Fibroblast of villous mesenchyme (primary cell): ENCODE measurements at regions not wholly inside any gene's neighbourhood (a gene's known extent, or its start where the extent isn't known, plus 50 kb on each side); places are given as distances from the start of the nearest gene placed in this dataset.

Experiments
- DNase-seq: peaks from one replicate; pipeline ENCODE4 v3.0.0-alpha.2; 2010; ENCODE audit warnings: low read depth
- H3K4me3 ChIP-seq: 2 replicates; pipeline ENCODE4 v1.5.1; 2011; ENCODE audit warnings: low read depth, mild to moderate bottlenecking, low read length
- TF ChIP-seq, protein P1 (sequence below): IDR thresholded peaks from 2 replicates; pipeline ENCODE4 v1.5.1; 2012; ENCODE audit warnings: low read depth, mild to moderate bottlenecking, low read length; ENCODE audit not compliant: insufficient read depth

DNA sequence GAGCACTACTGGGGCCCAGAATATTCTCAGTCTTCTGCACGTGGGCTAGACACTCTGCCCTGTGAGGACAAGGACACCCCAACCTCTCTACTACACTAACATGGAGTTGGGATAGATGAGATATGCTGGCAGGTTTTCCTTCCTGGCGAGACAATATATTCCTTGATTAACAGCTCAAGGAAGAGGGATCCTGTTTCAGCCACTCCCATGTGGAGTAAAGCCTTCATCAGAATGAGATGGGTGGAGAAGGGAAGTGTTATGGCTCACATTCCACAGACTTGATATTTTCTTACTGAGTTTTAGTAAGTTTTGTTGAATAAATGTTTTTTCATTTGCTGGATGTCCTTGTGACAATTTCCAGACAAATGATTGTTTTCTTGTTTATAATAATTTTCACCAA, 1187.6 kb downstream of the CDH12 start:
- TF ChIP-seq, protein P1, sequence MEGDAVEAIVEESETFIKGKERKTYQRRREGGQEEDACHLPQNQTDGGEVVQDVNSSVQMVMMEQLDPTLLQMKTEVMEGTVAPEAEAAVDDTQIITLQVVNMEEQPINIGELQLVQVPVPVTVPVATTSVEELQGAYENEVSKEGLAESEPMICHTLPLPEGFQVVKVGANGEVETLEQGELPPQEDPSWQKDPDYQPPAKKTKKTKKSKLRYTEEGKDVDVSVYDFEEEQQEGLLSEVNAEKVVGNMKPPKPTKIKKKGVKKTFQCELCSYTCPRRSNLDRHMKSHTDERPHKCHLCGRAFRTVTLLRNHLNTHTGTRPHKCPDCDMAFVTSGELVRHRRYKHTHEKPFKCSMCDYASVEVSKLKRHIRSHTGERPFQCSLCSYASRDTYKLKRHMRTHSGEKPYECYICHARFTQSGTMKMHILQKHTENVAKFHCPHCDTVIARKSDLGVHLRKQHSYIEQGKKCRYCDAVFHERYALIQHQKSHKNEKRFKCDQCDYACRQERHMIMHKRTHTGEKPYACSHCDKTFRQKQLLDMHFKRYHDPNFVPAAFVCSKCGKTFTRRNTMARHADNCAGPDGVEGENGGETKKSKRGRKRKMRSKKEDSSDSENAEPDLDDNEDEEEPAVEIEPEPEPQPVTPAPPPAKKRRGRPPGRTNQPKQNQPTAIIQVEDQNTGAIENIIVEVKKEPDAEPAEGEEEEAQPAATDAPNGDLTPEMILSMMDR = no peak
- H3K4me3 ChIP-seq = no peak overlapping the region
- no peak for DNase-seq

DNA sequence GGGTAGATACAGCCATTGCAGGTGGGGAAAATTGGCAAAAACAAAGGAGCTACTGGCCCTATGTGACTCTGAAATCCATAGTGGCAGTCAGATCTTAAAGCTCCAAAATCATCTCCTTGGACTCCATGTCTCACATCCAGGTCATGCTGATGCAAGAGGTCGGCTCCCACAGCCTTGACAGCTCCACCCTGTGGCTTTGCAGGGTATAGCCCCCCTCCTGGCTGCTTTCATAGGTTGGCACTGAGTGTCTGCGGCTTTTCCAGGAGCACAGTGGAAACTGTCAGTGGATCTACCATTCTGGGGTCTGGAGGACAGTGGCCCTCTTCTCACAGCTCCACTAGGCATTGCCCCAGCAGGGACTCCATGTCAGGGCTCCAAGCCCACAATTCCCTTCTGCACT, 1190.1 kb downstream of the CDH12 start:
- no peak overlapping the region for H3K4me3 ChIP-seq
- no peak for DNase-seq
- TF ChIP-seq, protein P1 = no peak

DNA sequence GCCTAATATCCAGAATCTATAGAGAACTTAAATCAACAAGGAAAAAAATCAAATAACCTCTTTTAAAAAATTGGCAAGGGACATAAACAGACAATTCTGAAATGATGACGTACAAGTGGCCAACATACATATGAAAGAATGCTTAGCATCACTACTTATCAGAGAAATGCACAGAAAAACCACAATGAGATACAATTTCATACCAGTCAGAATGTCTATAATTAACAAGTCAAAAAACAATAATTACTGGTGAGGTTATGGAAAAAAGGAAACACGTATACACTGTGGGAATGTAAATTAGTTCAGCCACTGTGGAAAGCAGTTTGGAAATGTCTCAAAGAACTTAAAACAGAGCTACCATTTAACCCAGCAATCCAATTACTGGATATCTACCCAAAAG, 1192.0 kb downstream of the CDH12 start:
- TF ChIP-seq, protein P1 = no peak
- H3K4me3 ChIP-seq = no peak overlapping the region
- no peak for DNase-seq

DNA sequence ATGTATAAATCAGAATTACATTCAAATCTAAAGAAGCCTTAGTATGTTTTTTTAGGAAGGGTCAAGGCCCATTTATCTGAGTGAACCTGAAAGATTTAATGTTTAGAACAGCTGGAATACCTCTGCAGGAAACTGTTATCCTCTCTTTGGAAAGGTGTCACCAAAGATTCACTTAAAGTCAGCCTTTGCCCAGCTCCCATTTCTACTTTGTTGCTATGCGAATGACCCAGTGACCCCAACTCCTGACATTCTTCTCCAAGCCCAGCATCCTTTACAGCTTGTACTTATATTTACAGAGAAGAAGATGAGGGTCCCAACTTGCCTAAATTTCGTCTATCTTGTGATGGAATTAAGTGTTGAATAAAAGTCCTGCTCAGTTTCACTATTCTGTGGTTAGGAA, 1198.6 kb downstream of the CDH12 start:
- TF ChIP-seq, protein P1 = no peak
- no peak for DNase-seq
- no peak overlapping the region for H3K4me3 ChIP-seq

DNA sequence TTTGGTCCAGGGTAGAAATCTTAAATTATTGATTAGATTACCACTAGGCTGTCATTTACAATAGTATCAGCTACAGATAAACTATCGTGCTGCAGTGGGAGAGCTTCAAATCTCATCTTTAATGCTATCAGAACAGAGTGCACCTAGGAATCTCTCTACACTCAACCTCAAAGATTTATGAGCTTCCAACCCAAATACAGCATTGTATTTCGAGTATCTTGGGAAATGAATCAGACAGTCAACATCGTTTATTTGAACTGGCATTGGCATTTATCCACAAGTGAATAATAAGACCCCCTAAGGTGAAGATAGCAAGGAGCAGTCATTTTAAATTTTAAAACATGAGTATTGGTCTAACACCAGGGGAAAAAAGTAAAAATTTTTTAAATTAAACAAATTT, 1203.2 kb downstream of the CDH12 start:
- no peak for DNase-seq
- H3K4me3 ChIP-seq = no peak overlapping the region
- TF ChIP-seq, protein P1 = no peak

DNA sequence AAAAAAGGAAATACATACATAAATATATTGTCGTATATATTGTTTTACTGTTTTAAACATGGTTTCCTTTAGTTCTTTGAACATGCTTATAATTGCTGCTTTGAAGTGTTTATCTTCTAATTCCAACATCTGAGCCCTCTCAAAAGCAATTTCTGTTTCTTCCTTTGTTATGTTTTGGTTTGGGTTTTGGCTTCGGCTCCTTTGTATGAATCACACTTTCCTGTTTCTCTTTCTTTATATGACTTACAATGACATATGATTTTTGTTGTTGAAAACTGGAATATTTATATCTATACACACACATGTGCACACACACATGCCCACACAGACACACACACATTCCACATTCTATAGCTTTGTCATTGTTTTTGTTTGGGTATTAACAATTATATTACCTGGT, 1206.7 kb downstream of the CDH12 start:
- TF ChIP-seq, protein P1 = no peak
- DNase-seq = peak; percentile 1
- H3K4me3 ChIP-seq = no peak overlapping the region

DNA sequence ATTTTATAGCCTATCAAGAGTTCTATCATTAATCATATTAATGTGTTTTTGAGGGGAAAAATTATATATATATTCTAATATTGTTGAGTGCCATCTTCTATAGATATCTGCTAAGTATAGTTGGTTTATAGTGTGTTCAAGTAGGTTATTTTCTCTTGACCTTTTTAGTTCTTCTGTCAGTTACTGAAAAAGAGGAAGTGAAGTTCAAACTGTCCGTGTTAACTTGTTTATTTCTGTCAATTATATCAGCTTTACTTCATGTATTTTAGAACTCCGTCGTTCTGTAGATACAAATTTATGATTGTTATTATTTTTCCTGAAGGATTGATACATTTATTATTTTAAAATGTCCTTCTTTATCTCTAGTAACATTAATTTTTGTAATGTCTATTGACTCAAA, 1209.1 kb downstream of the CDH12 start:
- no peak for DNase-seq
- TF ChIP-seq, protein P1 = no peak
- H3K4me3 ChIP-seq = no peak overlapping the region
